Smooth muscle cell (in vitro differentiated cells): ENCODE measurements at regions not wholly inside any gene's neighbourhood (a gene's known extent, or its start where the extent isn't known, plus 50 kb on each side); places are given as distances from the start of the nearest gene placed in this dataset.

Source experiments
- DNase-seq: peaks from one replicate; lab custom pipeline; 2025; ENCODE audit not compliant: unreplicated experiment; lab: John Stamatoyannopoulos, UW
- H2AFZ ChIP-seq: fragments of 200-600 bp; sonication (generic); 2 replicates; pipeline ENCODE4 v1.6.0; 2016; ENCODE audit warnings: antibody characterized with exemption, low read depth, mild to moderate bottlenecking
- H3F3A ChIP-seq: fragments of 200-600 bp; sonication (generic); 2 replicates; pipeline ENCODE4 v1.6.0; 2017; ENCODE audit warnings: antibody characterized with exemption, low read depth
- H3K27ac ChIP-seq: fragments of 200-600 bp; sonication (generic); 2 replicates; pipeline ENCODE4 v1.5.1; 2016; ENCODE audit warnings: low read depth, mild to moderate bottlenecking
- H3K27me3 ChIP-seq: fragments of 200-600 bp; sonication (generic); 2 replicates; pipeline ENCODE4 v1.6.1; 2016; ENCODE audit warnings: low read depth, mild to moderate bottlenecking
- H3K36me3 ChIP-seq: fragments of 200-600 bp; sonication (generic); 2 replicates; pipeline ENCODE4 v1.5.1; 2016; ENCODE audit warnings: low read depth
- H3K4me1 ChIP-seq: fragments of 200-600 bp; sonication (generic); 2 replicates; pipeline ENCODE4 v1.5.1; 2016; ENCODE audit warnings: low read depth
- H3K4me2 ChIP-seq: fragments of 200-600 bp; sonication (generic); 2 replicates; pipeline ENCODE4 v1.6.0; 2016; ENCODE audit warnings: mild to moderate bottlenecking
- H3K4me3 ChIP-seq: fragments of 200-600 bp; sonication (generic); 2 replicates; pipeline ENCODE4 v1.5.1; 2016; ENCODE audit warnings: mild to moderate bottlenecking
- H3K79me2 ChIP-seq: fragments of 200-600 bp; sonication (generic); 2 replicates; pipeline ENCODE4 v1.6.0; 2016; ENCODE audit warnings: low read depth, mild to moderate bottlenecking
- H3K9ac ChIP-seq: fragments of 200-600 bp; sonication (generic); 2 replicates; pipeline ENCODE4 v1.6.0; 2016; ENCODE audit warnings: low read depth
- H3K9me3 ChIP-seq: fragments of 200-600 bp; sonication (generic); replicated peaks from 2 replicates; pipeline ENCODE4 v1.5.1; 2016; ENCODE audit warnings: low read depth
- H4K20me1 ChIP-seq: fragments of 200-600 bp; sonication (generic); 2 replicates; pipeline ENCODE4 v1.6.0; 2016; ENCODE audit warnings: low read depth
- WGBS: methylation state at CpG from one replicate; pipeline ENCODE4 v1.1.7; 2016; ENCODE audit warnings: low lambda C conversion rate; 5-methylcytosine and 5-hydroxymethylcytosine counted together
- TF ChIP-seq, protein P1 (sequence below): fragments of 200-600 bp; sonication (generic); IDR thresholded peaks from 2 replicates; pipeline ENCODE4 v1.5.1; 2017; ENCODE audit warnings: borderline replicate concordance, mild to moderate bottlenecking, antibody characterized with exemption; ENCODE audit not compliant: insufficient read depth, poor library complexity, severe bottlenecking

DNA sequence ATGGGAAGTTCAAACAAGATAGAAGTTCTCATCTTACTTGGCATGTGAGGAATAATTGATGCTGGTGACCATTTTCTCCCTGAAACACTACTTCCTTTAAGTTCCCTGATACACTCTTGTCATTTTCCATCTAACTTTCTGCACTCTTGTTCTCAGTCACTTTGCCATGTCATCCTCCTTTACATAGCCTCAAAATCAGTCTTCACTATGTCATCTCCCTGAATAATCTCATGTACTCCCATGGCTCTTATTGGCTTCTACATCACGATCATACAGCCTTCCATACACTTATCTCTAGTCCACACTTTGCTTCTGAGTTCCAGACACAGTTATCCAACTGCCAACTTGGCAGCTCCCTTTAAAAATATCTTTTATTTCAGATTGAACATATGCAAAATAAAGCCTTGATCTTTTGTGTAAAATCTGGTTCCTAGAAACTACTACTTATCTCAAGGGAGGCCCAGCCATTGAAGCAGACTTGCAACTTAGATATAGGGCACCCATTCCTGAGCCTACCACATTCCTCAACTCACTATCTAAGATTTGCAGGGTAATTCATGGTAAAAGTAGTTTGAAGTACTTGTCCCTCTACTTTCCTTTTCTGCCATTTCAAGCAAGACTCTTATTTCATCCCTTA is 1070.2 kb upstream of the NXPH2 start:
- H3K4me1 ChIP-seq, result no peaks in the 10 kb centered on the region
- no peak overlapping the region for H3K9ac ChIP-seq
- no peaks in the 10 kb centered on the region for H3K79me2 ChIP-seq
- WGBS, result 86% methylated on average over 1 of the region's 1 CpG
- no peak overlapping the region for H3K27ac ChIP-seq
- no peaks in the 10 kb centered on the region for H3F3A ChIP-seq
- no peaks in the 10 kb centered on the region for H4K20me1 ChIP-seq
- H3K4me2 ChIP-seq, result no peak overlapping the region
- no peaks in the 10 kb centered on the region for H3K9me3 ChIP-seq
- H2AFZ ChIP-seq, result no peak overlapping the region
- H3K36me3 ChIP-seq, result no peaks in the 10 kb centered on the region
- DNase-seq, result no peak
- no peak overlapping the region for H3K4me3 ChIP-seq
- no peaks in the 10 kb centered on the region for H3K27me3 ChIP-seq
- TF ChIP-seq, protein P1, sequence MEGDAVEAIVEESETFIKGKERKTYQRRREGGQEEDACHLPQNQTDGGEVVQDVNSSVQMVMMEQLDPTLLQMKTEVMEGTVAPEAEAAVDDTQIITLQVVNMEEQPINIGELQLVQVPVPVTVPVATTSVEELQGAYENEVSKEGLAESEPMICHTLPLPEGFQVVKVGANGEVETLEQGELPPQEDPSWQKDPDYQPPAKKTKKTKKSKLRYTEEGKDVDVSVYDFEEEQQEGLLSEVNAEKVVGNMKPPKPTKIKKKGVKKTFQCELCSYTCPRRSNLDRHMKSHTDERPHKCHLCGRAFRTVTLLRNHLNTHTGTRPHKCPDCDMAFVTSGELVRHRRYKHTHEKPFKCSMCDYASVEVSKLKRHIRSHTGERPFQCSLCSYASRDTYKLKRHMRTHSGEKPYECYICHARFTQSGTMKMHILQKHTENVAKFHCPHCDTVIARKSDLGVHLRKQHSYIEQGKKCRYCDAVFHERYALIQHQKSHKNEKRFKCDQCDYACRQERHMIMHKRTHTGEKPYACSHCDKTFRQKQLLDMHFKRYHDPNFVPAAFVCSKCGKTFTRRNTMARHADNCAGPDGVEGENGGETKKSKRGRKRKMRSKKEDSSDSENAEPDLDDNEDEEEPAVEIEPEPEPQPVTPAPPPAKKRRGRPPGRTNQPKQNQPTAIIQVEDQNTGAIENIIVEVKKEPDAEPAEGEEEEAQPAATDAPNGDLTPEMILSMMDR, result no peak

DNA sequence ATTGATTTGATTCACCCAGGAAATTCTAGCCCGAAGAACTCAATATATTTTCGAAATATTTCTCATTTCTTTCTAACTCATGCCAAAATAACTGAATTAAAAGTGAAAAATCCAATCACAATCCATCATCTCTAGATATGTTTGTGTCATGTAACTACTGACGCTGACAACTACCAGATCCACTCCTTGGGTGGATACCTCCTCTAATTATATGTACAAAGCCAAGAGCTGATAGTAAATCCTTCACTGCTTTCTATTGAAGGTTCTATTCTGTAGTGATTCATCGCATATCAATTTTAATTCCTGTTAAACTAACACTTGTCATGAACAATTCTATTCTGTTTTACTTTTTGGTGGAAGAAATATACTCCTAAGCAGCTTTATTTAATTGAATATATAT is 1056.6 kb upstream of the NXPH2 start:
- Histone ChIP-seq H3K27me3 (no peaks in the 10 kb centered on the region), H4K20me1 (no peaks in the 10 kb centered on the region), H3K4me3 (no peak overlapping the region), H3K27ac (peak overlapping the region; percentile 18), H3K4me2 (no peak overlapping the region), H3F3A (no peaks in the 10 kb centered on the region), H3K9ac (no peak overlapping the region), H3K9me3 (peaks cover 7% of the 10 kb centered on the region), H3K36me3 (no peaks in the 10 kb centered on the region), H2AFZ (no peak overlapping the region), H3K79me2 (no peaks in the 10 kb centered on the region), H3K4me1 (no peaks in the 10 kb centered on the region)
- TF ChIP-seq, protein P1, result no peak
- DNase-seq, result no peak
- WGBS, result 85% methylated on average over 4 of the region's 4 CpGs

DNA sequence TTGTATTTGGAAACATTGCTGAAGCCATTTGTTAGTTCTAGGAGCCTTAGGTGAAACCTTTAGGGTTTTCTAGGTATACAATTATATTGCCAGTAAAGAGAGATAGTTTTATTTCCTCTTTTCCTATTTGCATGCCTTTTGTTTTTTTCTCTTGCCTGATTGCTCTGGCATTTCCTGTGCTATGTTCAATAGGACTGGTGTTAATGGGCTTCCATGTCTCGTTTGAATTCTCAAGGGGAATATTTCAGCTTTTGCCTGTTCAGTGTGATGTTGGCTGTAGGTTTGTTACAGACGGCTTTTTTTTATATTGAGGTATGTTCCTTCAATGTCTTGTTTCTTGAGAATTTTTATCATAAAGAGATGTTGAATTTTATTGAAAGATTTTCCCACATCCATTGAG is 1054.9 kb upstream of the NXPH2 start:
- Histone ChIP-seq H3K27ac (no peak overlapping the region), H3K27me3 (no peaks in the 10 kb centered on the region), H3F3A (no peaks in the 10 kb centered on the region), H2AFZ (peak overlapping the region; percentile 20), H3K9me3 (no peaks in the 10 kb centered on the region), H3K4me2 (no peak overlapping the region), H3K79me2 (no peaks in the 10 kb centered on the region), H3K9ac (no peak overlapping the region), H3K4me3 (no peak overlapping the region), H3K4me1 (no peaks in the 10 kb centered on the region), H4K20me1 (no peaks in the 10 kb centered on the region), H3K36me3 (no peaks in the 10 kb centered on the region)
- TF ChIP-seq, protein P1, result no peak
- 42% methylated on average over 2 of the region's 2 CpGs for WGBS
- no peak for DNase-seq

DNA sequence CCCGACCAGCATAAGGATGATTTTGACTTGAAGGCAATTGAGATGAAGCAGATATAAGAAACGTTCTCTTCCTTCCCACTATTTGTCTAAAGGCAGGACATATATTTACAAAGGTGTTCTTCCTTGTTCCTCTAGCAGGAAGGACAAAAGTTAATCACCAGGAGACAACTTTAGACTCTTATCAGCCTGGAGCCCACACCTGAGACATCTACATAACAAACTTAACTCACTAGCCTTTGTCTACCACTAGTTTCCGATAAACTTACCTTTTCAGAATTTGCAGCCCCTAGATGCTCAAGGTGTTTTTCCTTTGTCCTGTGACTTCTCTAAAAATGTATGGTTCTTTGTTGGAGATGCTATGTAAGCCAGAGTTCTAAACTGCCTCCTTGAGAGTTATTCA is 1047.8 kb upstream of the NXPH2 start:
- Histone ChIP-seq H3K36me3 (no peaks in the 10 kb centered on the region), H3K4me1 (no peaks in the 10 kb centered on the region), H3K9me3 (no peaks in the 10 kb centered on the region), H2AFZ (no peak overlapping the region), H3K4me3 (no peak overlapping the region), H3K9ac (no peak overlapping the region), H3K79me2 (no peaks in the 10 kb centered on the region), H3K4me2 (no peak overlapping the region), H3K27ac (no peak overlapping the region), H3F3A (no peaks in the 10 kb centered on the region), H3K27me3 (no peaks in the 10 kb centered on the region), H4K20me1 (no peaks in the 10 kb centered on the region)
- TF ChIP-seq, protein P1, result no peak
- 74% methylated on average over 3 of the region's 3 CpGs for WGBS
- DNase-seq, result no peak
